ENCODE measurements at regions not wholly inside any gene's neighbourhood (a gene's known extent, or its start where the extent isn't known, plus 50 kb on each side); places are given as distances from the start of the nearest gene placed in this dataset.
A peak's percentile ranks its signal among the peaks of the same experiment; 100 is the strongest.

GRCh38 chr3:151935446-151935845 lies 62.0 kb downstream of the SUCNR1 start:
- Mint-ChIP-seq H3K4me1 (no peaks in the 10 kb centered on the region), H3K36me3 (no peaks in the 10 kb centered on the region), H3K9me3 (peaks cover 0 to 1% (median 0%) of the 10 kb centered on the region in 7 donors), H3K4me3 (no peak overlapping the region), H3K27ac (no peak overlapping the region), H3K27me3 (no peaks in the 10 kb centered on the region)
- ATAC-seq (ENCODE audit: low read depth in 2 of 2): no peak
- no peak for DNase-seq

GRCh38 chr3:151940481-151940880 lies 67.0 kb downstream of the SUCNR1 start:
- no peaks in the 10 kb centered on the region for H3K36me3 Mint-ChIP-seq
- H3K4me1 Mint-ChIP-seq: no peaks in the 10 kb centered on the region
- no peaks in the 10 kb centered on the region for H3K27me3 Mint-ChIP-seq
- H3K4me3 Mint-ChIP-seq: no peak overlapping the region
- no peaks in the 10 kb centered on the region for H3K9me3 Mint-ChIP-seq
- ATAC-seq (ENCODE audit: low read depth in 2 of 2) (no peak), DNase-seq (no peak)
- H3K27ac Mint-ChIP-seq: no peak overlapping the region

- H3K9me3 Mint-ChIP-seq: no peaks in the 10 kb centered on the region
- H3K4me1 Mint-ChIP-seq: no peaks in the 10 kb centered on the region
- H3K4me3 Mint-ChIP-seq: no peak overlapping the region
- H3K27ac Mint-ChIP-seq: no peak overlapping the region
- DNase-seq: no peak
- no peaks in the 10 kb centered on the region for H3K36me3 Mint-ChIP-seq
- ATAC-seq (ENCODE audit: low read depth in 2 of 2): no peak
- peaks cover 0 to 23% (median 5%) of the 10 kb centered on the region in 3 donors for H3K27me3 Mint-ChIP-seq
Observed at GRCh38 chr3:151943539-151943938, 70.1 kb downstream of the SUCNR1 start.

GRCh38 chr3:151944356-151944755 lies 70.9 kb downstream of the SUCNR1 start:
- H3K4me1 Mint-ChIP-seq: no peaks in the 10 kb centered on the region
- no peak for ATAC-seq (ENCODE audit: low read depth in 2 of 2)
- no peak for DNase-seq
- no peaks in the 10 kb centered on the region for H3K36me3 Mint-ChIP-seq
- no peak overlapping the region for H3K4me3 Mint-ChIP-seq
- H3K9me3 Mint-ChIP-seq: no peaks in the 10 kb centered on the region
- peaks cover 0 to 23% (median 5%) of the 10 kb centered on the region in 3 donors for H3K27me3 Mint-ChIP-seq
- no peak overlapping the region for H3K27ac Mint-ChIP-seq

- Mint-ChIP-seq H3K36me3 (no peaks in the 10 kb centered on the region), H3K27ac (no peak overlapping the region), H3K4me1 (no peaks in the 10 kb centered on the region), H3K27me3 (peaks cover 5 to 32% (median 5%) of the 10 kb centered on the region in 3 donors), H3K4me3 (no peak overlapping the region), H3K9me3 (peaks cover 0 to 6% (median 0%) of the 10 kb centered on the region in 7 donors)
- no peak for ATAC-seq (ENCODE audit: low read depth in 2 of 2)
- DNase-seq: no peak
Observed at GRCh38 chr3:151946606-151947005, 73.2 kb downstream of the SUCNR1 start.

GRCh38 chr3:151949706-151950105 lies 76.3 kb downstream of the SUCNR1 start:
- H3K9me3 Mint-ChIP-seq: peaks cover 0 to 6% (median 0%) of the 10 kb centered on the region in 7 donors
- H3K27ac Mint-ChIP-seq: no peak overlapping the region
- no peak for ATAC-seq (ENCODE audit: low read depth in 2 of 2)

GRCh38 chr3:151955356-151955755 lies 81.9 kb downstream of the SUCNR1 start:
- H3K27ac Mint-ChIP-seq: no peak overlapping the region

More at GRCh38 chr3:151949706-151950105, 76.3 kb downstream of the SUCNR1 start:
- H3K27me3 Mint-ChIP-seq: peaks cover 5 to 38% (median 5%) of the 10 kb centered on the region in 3 donors
- H3K36me3 Mint-ChIP-seq: no peaks in the 10 kb centered on the region
- no peak for DNase-seq
- H3K4me1 Mint-ChIP-seq: no peaks in the 10 kb centered on the region
- H3K4me3 Mint-ChIP-seq: no peak overlapping the region

GRCh38 chr3:151960961-151961580 lies 87.6 kb downstream of the SUCNR1 start:
- H3K36me3 Mint-ChIP-seq: no peaks in the 10 kb centered on the region
- H3K9me3 Mint-ChIP-seq: no peaks in the 10 kb centered on the region
- H3K4me1 Mint-ChIP-seq: no peaks in the 10 kb centered on the region
- H3K4me3 Mint-ChIP-seq: no peak overlapping the region
- DNase-seq (no peak), ATAC-seq (ENCODE audit: low read depth in 2 of 2) (no peak)
- no peak overlapping the region for H3K27ac Mint-ChIP-seq
- H3K27me3 Mint-ChIP-seq: peaks cover 0 to 5% (median 0%) of the 10 kb centered on the region in 3 donors

More at GRCh38 chr3:151955356-151955755, 81.9 kb downstream of the SUCNR1 start:
- H3K27me3 Mint-ChIP-seq: peaks cover 0 to 15% (median 5%) of the 10 kb centered on the region in 3 donors
- no peak overlapping the region for H3K4me3 Mint-ChIP-seq
- ATAC-seq (ENCODE audit: low read depth in 2 of 2): no peak
- no peaks in the 10 kb centered on the region for H3K36me3 Mint-ChIP-seq
- no peaks in the 10 kb centered on the region for H3K9me3 Mint-ChIP-seq
- H3K4me1 Mint-ChIP-seq: no peaks in the 10 kb centered on the region
- DNase-seq: no peak

GRCh38 chr3:151962352-151962751 lies 88.9 kb downstream of the SUCNR1 start:
- no peak for ATAC-seq (ENCODE audit: low read depth in 2 of 2)
- H3K27me3 Mint-ChIP-seq: peaks cover 0 to 5% (median 0%) of the 10 kb centered on the region in 3 donors
- no peaks in the 10 kb centered on the region for H3K9me3 Mint-ChIP-seq
- H3K27ac Mint-ChIP-seq: no peak overlapping the region
- DNase-seq: no peak
- H3K4me3 Mint-ChIP-seq: no peak overlapping the region
- H3K36me3 Mint-ChIP-seq: no peaks in the 10 kb centered on the region
- no peaks in the 10 kb centered on the region for H3K4me1 Mint-ChIP-seq

- DNase-seq (no peak), ATAC-seq (ENCODE audit: low read depth in 2 of 2) (no peak)
- Mint-ChIP-seq H3K27me3 (peaks cover 0 to 5% (median 0%) of the 10 kb centered on the region in 3 donors), H3K9me3 (peaks cover 0 to 4% (median 3%) of the 10 kb centered on the region in 7 donors), H3K4me1 (no peaks in the 10 kb centered on the region), H3K36me3 (no peaks in the 10 kb centered on the region), H3K27ac (peak overlapping the region in 1 of 6 donors; percentile 52), H3K4me3 (no peak overlapping the region)
Observed at GRCh38 chr3:151962912-151963311, 89.5 kb downstream of the SUCNR1 start.

- H3K27ac Mint-ChIP-seq: no peak overlapping the region
- no peaks in the 10 kb centered on the region for H3K36me3 Mint-ChIP-seq
- H3K27me3 Mint-ChIP-seq: peaks cover 0 to 5% (median 0%) of the 10 kb centered on the region in 3 donors
- ATAC-seq (ENCODE audit: low read depth in 2 of 2) (no peak), DNase-seq (no peak)
- H3K4me1 Mint-ChIP-seq: no peaks in the 10 kb centered on the region
- H3K9me3 Mint-ChIP-seq: peaks cover 0 to 10% (median 3%) of the 10 kb centered on the region in 7 donors
- H3K4me3 Mint-ChIP-seq: no peak overlapping the region
Observed at GRCh38 chr3:151964743-151965142, 91.3 kb downstream of the SUCNR1 start.

GRCh38 chr3:151969026-151969642 lies 95.7 kb downstream of the SUCNR1 start:
- H3K27ac Mint-ChIP-seq: peak overlapping the region in 2 of 6 donors; percentile 10 to 36
- H3K4me1 Mint-ChIP-seq: no peaks in the 10 kb centered on the region
- peaks cover 0 to 10% (median 3%) of the 10 kb centered on the region in 7 donors for H3K9me3 Mint-ChIP-seq
- peaks cover 0 to 5% (median 0%) of the 10 kb centered on the region in 3 donors for H3K27me3 Mint-ChIP-seq
- H3K4me3 Mint-ChIP-seq: no peak overlapping the region
- no peak for ATAC-seq (ENCODE audit: low read depth in 2 of 2)
- no peak for DNase-seq
- no peaks in the 10 kb centered on the region for H3K36me3 Mint-ChIP-seq

GRCh38 chr3:151971814-151972579 lies 98.6 kb downstream of the SUCNR1 start:
- ATAC-seq (ENCODE audit: low read depth in 2 of 2): no peak
- no peak for DNase-seq
- Mint-ChIP-seq H3K9me3 (peaks cover 0 to 10% (median 3%) of the 10 kb centered on the region in 7 donors), H3K4me3 (no peak overlapping the region), H3K4me1 (no peaks in the 10 kb centered on the region), H3K36me3 (no peaks in the 10 kb centered on the region), H3K27ac (no peak overlapping the region), H3K27me3 (no peaks in the 10 kb centered on the region)

- ATAC-seq (ENCODE audit: low read depth in 2 of 2) (no peak), DNase-seq (no peak)
- Mint-ChIP-seq H3K27ac (no peak overlapping the region), H3K4me1 (no peaks in the 10 kb centered on the region), H3K36me3 (no peaks in the 10 kb centered on the region), H3K27me3 (no peaks in the 10 kb centered on the region), H3K4me3 (no peak overlapping the region), H3K9me3 (peaks cover 0 to 5% (median 3%) of the 10 kb centered on the region in 7 donors)
Observed at GRCh38 chr3:151974067-151974466, 100.6 kb downstream of the SUCNR1 start.

All from naive B cell (primary cell).